ENCODE measurements at regions not wholly inside any gene's neighbourhood (a gene's known extent, or its start where the extent isn't known, plus 50 kb on each side); places are given as distances from the start of the nearest gene placed in this dataset.

GRCh38 chr10:59073456-59074053, 102.9 kb upstream of the PHYHIPL start:
- no peaks in the 10 kb centered on the region for H3K36me3 ChIP-seq (ENCODE audit: insufficient read depth, low read length)
- no peaks in the 10 kb centered on the region for H3K4me1 ChIP-seq (ENCODE audit: insufficient read depth, low read length)
- no peak overlapping the region for H3K9ac ChIP-seq (ENCODE audit: low read depth, low read length)
- H3K9me3 ChIP-seq (ENCODE audit: control insufficient read depth, insufficient read depth, low read length), result no peaks in the 10 kb centered on the region

GRCh38 chr10:59075576-59075975, 100.9 kb upstream of the PHYHIPL start:
- no peak overlapping the region for H3K9ac ChIP-seq (ENCODE audit: low read depth, low read length)
- no peaks in the 10 kb centered on the region for H3K9me3 ChIP-seq (ENCODE audit: control insufficient read depth, insufficient read depth, low read length)
- no peaks in the 10 kb centered on the region for H3K4me1 ChIP-seq (ENCODE audit: insufficient read depth, low read length)

GRCh38 chr10:59077855-59078254, 98.6 kb upstream of the PHYHIPL start:
- H3K9me3 ChIP-seq (ENCODE audit: control insufficient read depth, insufficient read depth, low read length), result no peaks in the 10 kb centered on the region
- no peaks in the 10 kb centered on the region for H3K4me1 ChIP-seq (ENCODE audit: insufficient read depth, low read length)
- no peak overlapping the region for H3K9ac ChIP-seq (ENCODE audit: low read depth, low read length)
- no peaks in the 10 kb centered on the region for H3K36me3 ChIP-seq (ENCODE audit: insufficient read depth, low read length)

More at GRCh38 chr10:59075576-59075975, 100.9 kb upstream of the PHYHIPL start:
- H3K36me3 ChIP-seq (ENCODE audit: insufficient read depth, low read length), result no peaks in the 10 kb centered on the region

GRCh38 chr10:59078978-59079377, 97.5 kb upstream of the PHYHIPL start:
- Histone ChIP-seq H3K9me3 (ENCODE audit: control insufficient read depth, insufficient read depth, low read length) (no peaks in the 10 kb centered on the region), H3K36me3 (ENCODE audit: insufficient read depth, low read length) (no peaks in the 10 kb centered on the region), H3K4me1 (ENCODE audit: insufficient read depth, low read length) (no peaks in the 10 kb centered on the region), H3K9ac (ENCODE audit: low read depth, low read length) (no peak overlapping the region)

- no peak overlapping the region for H3K9ac ChIP-seq (ENCODE audit: low read depth, low read length)
- no peaks in the 10 kb centered on the region for H3K4me1 ChIP-seq (ENCODE audit: insufficient read depth, low read length)
- no peaks in the 10 kb centered on the region for H3K9me3 ChIP-seq (ENCODE audit: control insufficient read depth, insufficient read depth, low read length)
- H3K36me3 ChIP-seq (ENCODE audit: insufficient read depth, low read length), result no peaks in the 10 kb centered on the region
These were observed 96.8 kb upstream of the PHYHIPL start for GRCh38 chr10:59079386-59080226.

GRCh38 chr10:59082249-59082648, 94.2 kb upstream of the PHYHIPL start:
- H3K36me3 ChIP-seq (ENCODE audit: insufficient read depth, low read length), result no peaks in the 10 kb centered on the region
- H3K9me3 ChIP-seq (ENCODE audit: control insufficient read depth, insufficient read depth, low read length), result no peaks in the 10 kb centered on the region
- H3K4me1 ChIP-seq (ENCODE audit: insufficient read depth, low read length), result no peaks in the 10 kb centered on the region
- no peak overlapping the region for H3K9ac ChIP-seq (ENCODE audit: low read depth, low read length)

- Histone ChIP-seq H3K9me3 (ENCODE audit: control insufficient read depth, insufficient read depth, low read length) (no peaks in the 10 kb centered on the region), H3K4me1 (ENCODE audit: insufficient read depth, low read length) (no peaks in the 10 kb centered on the region), H3K9ac (ENCODE audit: low read depth, low read length) (no peak overlapping the region), H3K36me3 (ENCODE audit: insufficient read depth, low read length) (no peaks in the 10 kb centered on the region)
These were observed 91.4 kb upstream of the PHYHIPL start for GRCh38 chr10:59085054-59085453.

- Histone ChIP-seq H3K4me1 (ENCODE audit: insufficient read depth, low read length) (no peaks in the 10 kb centered on the region), H3K9ac (ENCODE audit: low read depth, low read length) (no peak overlapping the region), H3K9me3 (ENCODE audit: control insufficient read depth, insufficient read depth, low read length) (no peaks in the 10 kb centered on the region), H3K36me3 (ENCODE audit: insufficient read depth, low read length) (no peaks in the 10 kb centered on the region)
These were observed 90.5 kb upstream of the PHYHIPL start for GRCh38 chr10:59085711-59086502.

GRCh38 chr10:59087486-59087885, 89.0 kb upstream of the PHYHIPL start:
- Histone ChIP-seq H3K9me3 (ENCODE audit: control insufficient read depth, insufficient read depth, low read length) (no peaks in the 10 kb centered on the region), H3K9ac (ENCODE audit: low read depth, low read length) (no peak overlapping the region), H3K36me3 (ENCODE audit: insufficient read depth, low read length) (no peaks in the 10 kb centered on the region), H3K4me1 (ENCODE audit: insufficient read depth, low read length) (no peaks in the 10 kb centered on the region)

- H3K4me1 ChIP-seq (ENCODE audit: insufficient read depth, low read length), result no peaks in the 10 kb centered on the region
- H3K9me3 ChIP-seq (ENCODE audit: control insufficient read depth, insufficient read depth, low read length), result no peaks in the 10 kb centered on the region
- no peak overlapping the region for H3K9ac ChIP-seq (ENCODE audit: low read depth, low read length)
- H3K36me3 ChIP-seq (ENCODE audit: insufficient read depth, low read length), result no peaks in the 10 kb centered on the region
These were observed 87.4 kb upstream of the PHYHIPL start for GRCh38 chr10:59088912-59089573.

- Histone ChIP-seq H3K36me3 (ENCODE audit: insufficient read depth, low read length) (no peaks in the 10 kb centered on the region), H3K9ac (ENCODE audit: low read depth, low read length) (no peak overlapping the region), H3K9me3 (ENCODE audit: control insufficient read depth, insufficient read depth, low read length) (no peaks in the 10 kb centered on the region), H3K4me1 (ENCODE audit: insufficient read depth, low read length) (no peaks in the 10 kb centered on the region)
These were observed 85.4 kb upstream of the PHYHIPL start for GRCh38 chr10:59090817-59091622.

- H3K9ac ChIP-seq (ENCODE audit: low read depth, low read length), result no peak overlapping the region
- H3K9me3 ChIP-seq (ENCODE audit: control insufficient read depth, insufficient read depth, low read length), result no peaks in the 10 kb centered on the region
- H3K36me3 ChIP-seq (ENCODE audit: insufficient read depth, low read length), result no peaks in the 10 kb centered on the region
- H3K4me1 ChIP-seq (ENCODE audit: insufficient read depth, low read length), result no peaks in the 10 kb centered on the region
These were observed 83.0 kb upstream of the PHYHIPL start for GRCh38 chr10:59093461-59093860.

- H3K36me3 ChIP-seq (ENCODE audit: insufficient read depth, low read length), result no peaks in the 10 kb centered on the region
These were observed 79.8 kb upstream of the PHYHIPL start for GRCh38 chr10:59096631-59097030.

GRCh38 chr10:59098387-59098786, 78.1 kb upstream of the PHYHIPL start:
- no peaks in the 10 kb centered on the region for H3K9me3 ChIP-seq (ENCODE audit: control insufficient read depth, insufficient read depth, low read length)
- no peak overlapping the region for H3K9ac ChIP-seq (ENCODE audit: low read depth, low read length)
- no peaks in the 10 kb centered on the region for H3K36me3 ChIP-seq (ENCODE audit: insufficient read depth, low read length)
- H3K4me1 ChIP-seq (ENCODE audit: insufficient read depth, low read length), result no peaks in the 10 kb centered on the region

More at GRCh38 chr10:59096631-59097030, 79.8 kb upstream of the PHYHIPL start:
- H3K4me1 ChIP-seq (ENCODE audit: insufficient read depth, low read length), result no peaks in the 10 kb centered on the region
- no peak overlapping the region for H3K9ac ChIP-seq (ENCODE audit: low read depth, low read length)
- H3K9me3 ChIP-seq (ENCODE audit: control insufficient read depth, insufficient read depth, low read length), result no peaks in the 10 kb centered on the region
